NCI-H1105 treated with DMSO at 0.1 percent for 48 hours (cell line): ENCODE measurements at regions not wholly inside any gene's neighbourhood (a gene's known extent, or its start where the extent isn't known, plus 50 kb on each side); places are given as distances from the start of the nearest gene placed in this dataset.

ENCODE experiments used
- DNase-seq: peaks from one replicate; lab custom pipeline; 2025; lab: John Stamatoyannopoulos, UW

- DNase-seq, result no peak
These were observed 626.2 kb upstream of the SETBP1 start for GRCh38 chr18:44054514-44054913.

- no peak for DNase-seq
These were observed 620.5 kb upstream of the SETBP1 start for GRCh38 chr18:44060197-44060596.

- DNase-seq, result no peak
These were observed 619.2 kb upstream of the SETBP1 start for GRCh38 chr18:44061438-44061837.

- no peak for DNase-seq
These were observed 618.3 kb upstream of the SETBP1 start for GRCh38 chr18:44062345-44062744.

- no peak for DNase-seq
These were observed 615.5 kb upstream of the SETBP1 start for GRCh38 chr18:44065206-44065605.

GRCh38 chr18:44066541-44066940 is 614.1 kb upstream of the SETBP1 start:
- no peak for DNase-seq

GRCh38 chr18:44067186-44067585 is 613.5 kb upstream of the SETBP1 start:
- no peak for DNase-seq

- DNase-seq, result no peak
These were observed 605.6 kb upstream of the SETBP1 start for GRCh38 chr18:44075038-44075437.

- DNase-seq, result no peak
These were observed 601.1 kb upstream of the SETBP1 start for GRCh38 chr18:44079606-44080005.

GRCh38 chr18:44080054-44080453 is 600.6 kb upstream of the SETBP1 start:
- DNase-seq, result no peak

- no peak for DNase-seq
These were observed 591.0 kb upstream of the SETBP1 start for GRCh38 chr18:44089732-44090131.

- no peak for DNase-seq
These were observed 590.2 kb upstream of the SETBP1 start for GRCh38 chr18:44090453-44090852.

- DNase-seq, result no peak
These were observed 587.4 kb upstream of the SETBP1 start for GRCh38 chr18:44093253-44093652.

- DNase-seq, result no peak
These were observed 584.7 kb upstream of the SETBP1 start for GRCh38 chr18:44096016-44096415.

GRCh38 chr18:44098551-44099098 is 582.1 kb upstream of the SETBP1 start:
- no peak for DNase-seq

GRCh38 chr18:44107187-44107586 is 573.5 kb upstream of the SETBP1 start:
- no peak for DNase-seq

GRCh38 chr18:44111337-44111736 is 569.4 kb upstream of the SETBP1 start:
- no peak for DNase-seq

GRCh38 chr18:44117821-44118220 is 562.9 kb upstream of the SETBP1 start:
- DNase-seq, result no peak

- DNase-seq, result no peak
These were observed 561.1 kb upstream of the SETBP1 start for GRCh38 chr18:44119607-44120006.

- no peak for DNase-seq
These were observed 556.9 kb upstream of the SETBP1 start for GRCh38 chr18:44123743-44124142.

GRCh38 chr18:44125446-44125845 is 555.2 kb upstream of the SETBP1 start:
- no peak for DNase-seq

- DNase-seq, result no peak
These were observed 554.1 kb upstream of the SETBP1 start for GRCh38 chr18:44126598-44126997.

GRCh38 chr18:44128365-44128764 is 552.3 kb upstream of the SETBP1 start:
- no peak for DNase-seq

GRCh38 chr18:44130376-44130942 is 550.2 kb upstream of the SETBP1 start:
- DNase-seq, result peak; percentile 90
